ENCODE measurements at regions not wholly inside any gene's neighbourhood (a gene's known extent, or its start where the extent isn't known, plus 50 kb on each side); places are given as distances from the start of the nearest gene placed in this dataset.
A peak's percentile ranks its signal among the peaks of the same experiment; 100 is the strongest.

DNA sequence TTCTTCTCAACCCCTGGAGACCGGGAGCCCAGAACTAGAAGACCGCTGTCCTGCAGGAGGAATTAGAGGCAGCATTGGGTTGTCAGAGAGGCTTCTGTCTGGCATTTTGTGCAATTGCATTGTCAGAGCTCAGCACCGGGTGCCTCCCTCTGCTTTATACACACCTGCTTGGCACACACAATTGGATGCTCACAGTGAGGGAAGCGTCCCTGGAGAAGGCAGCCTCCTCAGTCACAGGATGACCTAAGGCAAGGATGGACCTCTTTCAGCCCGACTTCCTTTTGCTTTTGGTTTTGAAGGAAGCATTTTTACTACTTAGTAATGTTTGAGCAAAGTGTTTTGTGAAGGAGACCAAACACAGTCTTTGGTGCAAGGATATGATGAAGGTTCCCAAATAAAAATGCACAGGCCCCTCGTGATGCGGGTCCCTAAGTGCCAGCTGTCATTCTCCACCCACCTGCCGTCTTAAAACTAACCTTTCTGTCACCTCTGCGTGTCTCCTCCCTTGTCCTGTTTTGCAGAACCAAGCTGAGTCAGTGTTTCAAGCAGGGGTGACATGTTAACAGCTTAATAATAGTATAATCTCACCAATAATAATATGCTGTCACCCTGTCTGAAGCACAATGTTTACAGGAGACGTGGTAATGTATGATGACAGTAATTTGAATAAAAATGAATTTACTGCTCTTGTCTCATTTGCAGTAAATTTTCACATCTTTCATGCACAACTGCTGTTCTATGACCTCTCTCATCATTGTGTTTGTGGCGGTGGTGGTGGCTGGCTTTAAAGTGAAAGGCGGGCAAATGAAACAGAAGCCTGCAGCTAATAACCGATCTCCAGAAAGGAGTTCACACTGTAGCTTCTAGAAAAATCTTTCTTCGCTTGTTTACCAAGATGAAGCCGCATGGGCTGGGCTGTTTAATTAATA, 430.2 kb upstream of the MKI67 start:
- no peak for DNase-seq

DNA sequence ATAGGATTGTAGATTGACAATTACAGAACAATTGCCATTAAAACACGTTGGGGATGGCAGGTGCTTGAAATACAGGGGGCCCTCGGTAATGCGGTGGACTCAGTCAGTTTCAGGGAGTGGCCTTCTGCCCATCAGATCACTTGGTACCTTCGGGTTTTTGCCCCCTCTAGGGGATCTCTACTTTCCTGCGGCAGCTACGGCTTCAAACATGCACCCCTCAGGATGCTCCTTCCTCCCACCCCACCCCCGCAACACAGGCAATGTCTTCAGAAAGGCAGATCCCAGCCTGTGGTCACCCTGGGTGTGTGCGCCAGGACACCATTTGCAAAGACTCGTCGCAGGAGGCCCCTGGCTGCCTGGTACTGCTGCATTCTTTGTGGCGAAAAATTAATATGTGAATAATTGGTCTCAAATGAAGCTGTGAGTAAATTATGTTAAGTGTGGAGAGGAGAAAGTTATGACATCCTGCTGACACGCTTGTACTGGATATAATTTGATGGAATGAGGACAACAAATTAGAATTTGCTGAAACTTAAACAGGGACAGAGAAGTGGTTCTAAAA, 431.0 kb upstream of the MKI67 start:
- DNase-seq: no peak

DNA sequence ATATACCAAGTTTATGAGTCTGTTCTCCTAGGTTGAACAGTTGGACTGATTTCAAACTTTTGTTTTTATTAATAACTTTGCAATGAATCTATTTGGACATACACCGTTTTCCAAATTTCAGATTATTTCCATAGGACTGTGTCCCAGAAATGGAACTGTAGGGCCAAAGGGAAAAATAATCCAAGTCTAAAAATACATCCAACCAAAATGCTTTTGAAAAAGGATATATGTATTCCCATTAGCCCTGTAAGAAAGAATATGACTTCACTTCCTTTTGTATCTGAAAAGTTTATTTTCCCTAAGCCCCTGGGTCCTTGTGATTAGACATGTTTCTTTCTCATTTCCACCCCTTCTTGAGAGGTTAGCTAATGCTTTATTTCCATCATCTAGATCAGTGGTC, 434.2 kb upstream of the MKI67 start:
- peak in 1 of 3 donors; percentile 79 for DNase-seq

DNA sequence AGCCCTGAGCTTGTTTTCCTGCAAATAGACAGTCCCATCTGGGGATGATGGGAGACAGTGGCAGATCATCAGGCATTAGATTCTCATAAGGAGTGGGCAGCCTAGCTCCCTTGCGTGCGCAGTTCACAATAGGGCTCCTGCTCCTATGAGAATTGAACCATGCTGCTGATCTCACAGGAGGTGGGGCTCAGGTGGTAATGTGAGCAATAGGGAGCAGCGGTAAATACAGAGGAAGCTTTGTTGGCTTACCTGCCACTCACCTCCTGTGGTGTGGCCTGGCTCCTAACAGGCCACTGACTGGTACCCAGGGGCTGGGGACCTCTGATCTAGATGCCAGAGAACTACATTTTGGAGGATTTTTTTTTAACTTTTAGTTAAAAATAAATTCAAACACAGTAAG, 434.8 kb upstream of the MKI67 start:
- DNase-seq: no peak

DNA sequence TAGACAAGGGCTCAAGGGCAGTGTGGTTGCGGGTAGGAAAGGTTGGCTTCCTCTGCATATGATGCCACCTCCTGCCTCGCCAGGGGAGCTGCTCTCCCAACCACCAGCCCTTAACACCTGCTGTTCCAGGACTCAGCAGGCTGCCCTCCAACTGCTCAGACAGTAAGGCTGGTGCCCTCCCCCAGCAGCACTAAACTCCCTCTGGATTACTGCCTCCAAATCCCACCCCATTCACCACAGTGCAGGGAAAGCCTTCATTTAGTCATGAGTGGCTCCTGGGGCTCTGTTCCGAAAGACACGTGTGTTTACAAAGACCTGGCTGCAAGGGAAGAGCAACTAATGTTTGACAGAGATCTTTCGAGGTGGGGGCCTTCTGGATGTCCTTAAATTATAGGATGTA, 437.2 kb upstream of the MKI67 start:
- no peak for DNase-seq

DNA sequence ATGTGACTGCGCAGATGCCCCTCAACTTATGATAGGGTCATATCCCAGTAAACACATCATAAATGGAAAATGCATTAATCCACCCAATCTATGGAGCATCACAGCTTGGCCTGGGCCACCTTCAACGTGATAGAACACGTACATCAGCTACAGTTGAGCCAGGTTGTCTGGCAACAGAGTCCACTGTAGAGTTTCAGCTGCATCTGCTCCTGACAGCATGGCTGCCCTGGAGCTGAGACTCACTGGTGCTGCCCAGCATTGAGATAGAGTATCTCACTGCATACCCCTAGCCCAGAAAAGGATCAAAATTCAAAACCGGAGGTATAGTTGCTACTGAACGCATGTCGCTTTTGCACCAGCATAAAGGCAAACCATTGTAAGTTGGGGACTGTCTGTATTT, 437.7 kb upstream of the MKI67 start:
- no peak for DNase-seq

DNA sequence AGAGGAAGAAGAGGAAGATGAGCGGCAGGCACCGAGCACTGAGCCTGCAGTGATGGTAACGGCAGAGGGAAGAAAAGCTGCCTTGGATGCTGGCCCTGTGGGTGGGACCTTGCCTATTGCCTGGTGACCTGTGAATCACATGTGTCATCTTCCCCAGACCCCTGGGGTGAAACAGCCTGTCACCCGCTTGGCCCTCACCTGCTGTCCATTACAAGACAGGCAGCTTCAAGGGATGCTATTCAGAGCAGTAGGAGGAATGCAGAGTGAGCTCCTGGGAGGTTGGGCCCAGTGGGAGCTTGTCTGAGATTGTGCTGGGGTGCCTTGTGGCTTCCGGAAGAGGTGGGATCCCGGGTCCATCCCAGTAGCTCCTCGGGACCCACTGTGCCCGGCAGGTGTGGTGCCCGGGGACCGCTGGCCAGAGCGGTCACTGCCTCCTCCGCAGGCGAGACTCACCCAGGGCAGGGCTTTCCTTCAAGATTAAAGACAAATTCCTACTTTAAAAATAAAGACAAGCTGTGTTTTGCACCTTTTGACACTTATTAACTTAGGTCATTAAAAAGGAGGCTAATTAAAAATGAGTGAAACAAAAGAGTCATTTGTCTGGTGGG, 440.2 kb upstream of the MKI67 start:
- no peak for DNase-seq

DNA sequence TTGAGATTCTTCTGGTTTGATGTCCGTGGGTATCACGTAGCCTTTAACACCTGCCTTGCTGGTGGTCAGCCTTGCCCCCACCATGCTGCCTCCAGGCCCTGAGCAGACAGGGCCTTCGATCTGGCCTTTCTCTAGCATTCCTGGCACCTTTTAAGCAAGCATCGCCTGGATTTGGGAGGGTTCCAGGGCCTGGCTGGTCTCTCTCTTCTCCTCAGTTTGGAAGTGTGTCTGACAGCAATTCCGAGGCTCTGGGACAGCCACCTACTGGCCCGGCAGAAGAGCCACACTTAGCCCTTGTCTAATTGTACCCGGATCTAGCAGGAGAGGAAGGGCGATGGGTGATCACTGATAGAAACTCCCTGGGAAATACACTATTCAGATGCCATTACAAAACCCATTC, 441.3 kb upstream of the MKI67 start:
- peak in 2 of 3 donors; percentile 35 to 70 for DNase-seq

DNA sequence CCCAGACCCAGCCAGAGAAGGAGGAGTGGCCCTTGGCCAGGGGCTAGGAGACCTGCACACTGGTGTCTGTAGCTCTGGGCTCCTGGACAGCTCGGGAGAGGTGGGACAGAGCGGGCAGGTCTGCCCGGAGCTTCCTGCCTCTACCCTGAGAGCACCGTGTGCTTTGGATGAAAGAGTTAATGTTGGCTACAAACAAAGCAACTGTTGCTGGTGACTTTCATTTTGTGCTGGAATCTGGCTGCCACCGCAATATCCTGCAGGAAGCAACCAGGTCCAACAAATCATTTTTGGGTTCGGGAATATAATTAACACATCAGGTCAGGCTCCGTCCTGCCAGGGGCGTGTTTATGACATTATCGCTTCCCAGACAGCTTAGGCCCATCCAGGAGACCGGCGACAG, 441.8 kb upstream of the MKI67 start:
- no peak for DNase-seq

DNA sequence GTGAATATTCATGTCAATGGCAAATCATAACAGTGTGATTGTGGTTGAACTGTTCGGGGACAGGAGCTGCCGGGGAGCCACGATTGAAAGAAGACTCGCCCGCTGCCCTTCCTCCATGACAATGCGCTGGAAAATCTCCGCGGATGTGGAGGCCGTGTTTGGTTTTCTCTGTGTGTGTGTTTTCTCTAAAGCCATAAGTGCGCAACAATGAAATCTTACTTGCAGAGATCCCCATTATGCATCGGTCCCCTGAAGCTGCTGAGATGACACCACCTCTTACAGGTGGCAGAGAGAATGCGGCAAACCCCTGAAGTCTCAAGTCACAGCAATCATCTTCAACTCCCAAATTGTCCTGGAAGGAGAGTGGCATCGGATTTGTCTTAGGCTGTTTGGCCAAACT, 442.3 kb upstream of the MKI67 start:
- DNase-seq: peak in 1 of 3 donors; percentile 32

DNA sequence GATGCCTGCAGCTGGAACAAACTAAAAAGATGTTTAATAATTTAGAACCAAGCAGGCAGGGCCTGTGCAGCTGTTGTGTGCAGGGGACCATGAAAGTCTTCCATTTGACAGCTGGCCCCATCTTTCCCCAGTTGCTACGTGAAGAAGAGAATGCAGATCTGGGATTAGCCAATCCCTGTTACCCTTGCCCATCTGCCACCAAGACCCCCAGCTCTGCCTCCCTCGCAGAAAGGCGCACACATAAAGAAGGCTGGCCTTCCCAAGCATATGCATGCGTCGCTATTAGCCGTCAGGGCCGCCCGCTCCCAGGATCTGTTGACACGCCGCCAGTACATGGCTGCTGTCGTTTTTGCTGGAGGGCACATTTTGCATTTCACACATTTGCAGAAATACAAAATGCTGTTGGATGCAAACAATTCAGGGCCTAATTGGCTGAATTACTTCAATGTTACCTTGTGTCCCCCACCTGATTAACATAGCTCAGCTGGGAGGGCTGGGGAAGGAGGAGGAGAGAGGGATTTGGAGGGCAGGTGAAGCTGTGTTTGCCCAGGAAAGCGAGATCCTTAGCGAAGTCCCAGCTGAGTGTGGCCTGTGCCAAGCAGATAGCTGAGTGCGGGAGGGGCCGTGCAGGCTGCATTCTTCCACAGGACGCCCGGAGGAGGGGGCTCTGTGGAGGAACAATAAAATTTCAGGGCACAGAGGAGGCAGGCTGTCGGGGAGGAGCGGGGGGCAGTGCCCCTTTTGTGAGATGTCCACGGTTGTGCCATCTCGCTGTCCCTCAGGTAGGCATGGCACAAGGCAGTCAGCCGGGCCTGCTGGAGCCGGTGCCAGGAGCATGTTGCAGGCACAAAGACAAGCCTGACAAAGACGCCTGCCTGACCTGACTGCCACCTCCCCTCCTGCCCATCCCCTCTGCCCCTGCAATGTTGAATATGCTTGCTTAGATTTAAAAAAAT, 443.0 kb upstream of the MKI67 start:
- peak in 2 of 3 donors; percentile 20 to 71 for DNase-seq

DNA sequence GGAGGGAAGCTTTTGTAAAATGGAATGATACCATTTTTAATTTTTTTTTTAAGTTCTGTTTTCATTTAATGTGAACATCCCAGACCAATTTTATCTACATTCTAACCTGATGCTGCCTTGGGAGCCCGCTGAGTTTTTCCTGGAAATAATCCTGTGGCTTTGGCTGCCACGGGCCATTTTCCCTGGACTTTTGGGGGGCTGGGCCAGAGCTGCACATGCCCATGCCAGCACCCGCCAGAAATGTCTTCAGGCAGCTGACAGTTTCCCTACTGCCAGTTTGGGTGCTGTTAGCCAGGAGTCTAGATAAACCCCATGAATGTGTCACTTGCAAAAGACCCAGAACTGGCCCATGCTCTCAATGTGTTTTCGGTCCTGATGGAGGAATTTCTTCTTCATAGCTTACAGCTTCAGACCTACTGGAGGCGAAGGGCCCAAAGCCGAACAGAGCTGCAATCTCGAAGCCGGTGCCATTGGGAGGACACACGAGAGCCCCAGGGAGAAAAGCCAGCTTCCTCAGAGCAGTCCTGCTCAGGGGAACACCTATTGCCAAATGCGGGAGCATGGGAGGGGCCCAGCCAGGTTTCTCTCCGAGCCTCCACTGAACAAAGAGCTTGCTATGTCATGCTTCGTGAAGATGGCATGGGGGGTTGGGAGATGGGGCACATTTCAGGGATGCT, 444.2 kb upstream of the MKI67 start:
- DNase-seq: peak in 2 of 3 donors; percentile 35 to 45

DNA sequence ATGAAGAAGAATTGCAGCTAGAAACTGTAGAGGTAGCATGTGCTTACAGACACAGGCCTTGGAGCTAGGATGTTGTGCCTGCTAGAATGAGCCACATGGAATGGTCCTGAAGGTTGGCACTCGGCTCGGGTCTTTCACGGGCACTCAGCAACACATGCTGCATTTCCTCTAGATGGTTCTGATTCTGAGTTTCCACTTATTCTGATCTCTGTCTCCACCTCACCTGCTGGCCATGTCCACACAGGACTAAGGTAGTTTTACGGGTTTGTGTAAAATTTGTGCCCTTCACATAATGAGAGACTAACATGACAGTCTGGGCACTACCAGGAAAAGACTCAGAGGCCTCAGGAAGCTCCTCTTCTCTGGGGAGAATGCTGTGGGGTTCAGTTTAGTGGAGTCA, 444.8 kb upstream of the MKI67 start:
- no peak for DNase-seq

DNA sequence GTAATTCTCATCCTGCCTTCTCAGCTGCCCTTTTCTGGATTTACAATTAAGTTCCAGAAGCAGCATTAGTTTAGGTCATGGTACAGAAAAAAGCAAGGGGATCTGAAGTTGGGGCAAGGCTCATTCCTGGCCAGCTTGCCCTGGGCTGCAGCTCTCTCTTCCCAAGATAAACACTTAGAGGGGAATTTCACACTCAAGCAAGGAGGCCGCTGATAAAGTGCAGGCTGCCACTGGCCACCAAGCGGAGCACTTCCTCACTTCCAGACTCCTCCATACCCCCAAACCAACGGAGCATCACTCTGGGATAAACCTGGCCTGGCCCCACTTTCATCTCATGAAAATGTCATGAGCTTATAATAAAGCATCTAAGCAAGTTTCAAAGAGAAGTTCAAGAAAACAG, 445.5 kb upstream of the MKI67 start:
- peak in 1 of 3 donors; percentile 45 for DNase-seq

DNA sequence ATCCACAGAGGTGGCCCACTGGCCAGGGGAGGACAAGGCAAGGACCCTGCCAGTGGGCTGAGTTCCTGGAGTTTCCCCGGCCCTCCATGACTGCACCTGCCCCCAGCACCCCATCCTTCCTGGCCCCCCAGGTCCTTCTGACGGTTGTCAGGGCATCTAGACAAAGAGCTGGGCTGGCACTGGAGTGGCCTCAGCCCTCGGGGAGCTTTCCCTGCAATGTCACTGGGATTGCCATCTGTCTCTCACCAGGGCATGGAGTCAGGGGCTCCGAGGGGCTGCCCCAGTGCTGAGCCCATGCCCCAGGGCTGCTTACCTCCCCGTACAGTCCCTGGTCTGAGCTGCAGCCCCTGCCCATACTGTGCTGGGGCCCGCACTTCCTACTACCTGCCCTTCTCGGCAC, 446.5 kb upstream of the MKI67 start:
- DNase-seq: no peak

DNA sequence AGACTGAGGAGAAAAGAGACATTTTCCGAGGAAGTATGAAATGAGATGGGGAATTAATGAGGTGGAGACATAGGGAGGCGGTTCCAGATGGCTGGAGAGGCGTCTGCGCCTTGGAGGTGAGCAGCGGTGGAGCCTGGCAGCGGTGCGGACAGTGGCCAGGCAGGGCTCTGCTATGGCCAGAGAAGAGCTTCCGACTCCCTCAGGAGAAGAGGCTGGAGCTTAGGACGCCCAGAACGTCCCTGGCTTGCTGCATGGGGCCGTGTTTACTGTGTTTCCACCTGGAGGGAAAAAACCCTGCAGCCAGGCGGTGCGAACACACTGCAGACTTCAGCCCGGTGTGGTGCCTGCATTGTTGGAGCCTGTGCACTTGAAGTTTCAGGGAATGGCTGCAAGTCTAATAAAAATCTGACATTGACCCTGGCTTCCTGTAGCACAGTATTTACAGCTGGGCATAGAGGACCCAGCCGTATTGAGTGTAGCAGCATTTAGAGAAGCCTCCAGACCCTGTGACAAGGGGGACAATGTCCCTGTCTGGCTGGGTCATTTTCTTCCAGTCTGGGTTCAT, 447.1 kb upstream of the MKI67 start:
- DNase-seq: peak in 2 of 3 donors; percentile 22 to 61

DNA sequence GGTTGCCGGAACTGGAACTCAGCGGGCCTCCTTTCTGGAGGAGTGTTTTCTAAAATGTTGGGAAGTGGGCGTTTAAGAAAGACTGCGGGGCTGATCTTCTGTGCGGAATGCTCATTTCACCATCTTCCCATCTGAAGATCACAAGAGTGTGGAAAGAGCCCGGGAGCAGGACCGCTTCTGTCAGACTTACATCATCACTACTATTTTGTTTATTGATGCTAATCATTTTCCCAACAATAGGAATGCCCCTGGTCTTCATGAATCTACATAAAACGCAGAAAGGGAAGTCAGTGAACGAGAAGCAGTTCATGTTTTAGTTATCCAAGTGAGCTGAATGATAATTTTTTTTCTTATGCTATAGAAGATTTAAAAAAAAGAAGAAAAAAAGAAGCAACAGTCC, 447.8 kb upstream of the MKI67 start:
- peak in 1 of 3 donors; percentile 58 for DNase-seq

DNA sequence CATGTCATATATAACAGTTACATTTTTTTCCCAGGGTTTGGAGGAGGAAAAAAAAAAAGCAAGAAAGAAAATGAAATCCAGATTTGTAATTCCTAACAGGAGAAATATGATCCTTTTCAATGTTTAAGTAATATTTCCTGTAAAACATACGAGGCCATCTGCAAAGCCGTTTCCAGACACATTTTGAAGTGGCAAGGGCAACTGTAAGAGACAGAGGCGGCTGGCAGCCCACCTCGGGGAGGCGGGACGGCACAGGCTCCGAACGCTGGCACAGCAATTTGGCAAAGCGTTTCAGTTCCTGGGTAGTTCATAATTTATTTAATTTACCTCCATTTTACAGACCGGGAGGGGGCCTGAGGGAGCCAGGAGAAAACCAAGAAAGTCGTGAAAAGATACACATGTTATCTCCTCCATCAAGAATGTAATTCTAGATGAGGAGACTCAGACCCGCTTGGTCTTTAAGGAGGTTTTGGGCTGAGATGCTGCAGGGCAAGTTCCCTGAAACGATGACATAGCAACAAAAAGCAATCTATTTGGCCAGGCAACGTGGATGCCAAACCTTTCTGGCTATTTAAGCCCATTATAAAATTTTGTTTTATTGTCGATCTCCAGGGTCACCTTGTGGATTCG, 448.5 kb upstream of the MKI67 start:
- peak in 2 of 3 donors; percentile 46 to 80 for DNase-seq

DNA sequence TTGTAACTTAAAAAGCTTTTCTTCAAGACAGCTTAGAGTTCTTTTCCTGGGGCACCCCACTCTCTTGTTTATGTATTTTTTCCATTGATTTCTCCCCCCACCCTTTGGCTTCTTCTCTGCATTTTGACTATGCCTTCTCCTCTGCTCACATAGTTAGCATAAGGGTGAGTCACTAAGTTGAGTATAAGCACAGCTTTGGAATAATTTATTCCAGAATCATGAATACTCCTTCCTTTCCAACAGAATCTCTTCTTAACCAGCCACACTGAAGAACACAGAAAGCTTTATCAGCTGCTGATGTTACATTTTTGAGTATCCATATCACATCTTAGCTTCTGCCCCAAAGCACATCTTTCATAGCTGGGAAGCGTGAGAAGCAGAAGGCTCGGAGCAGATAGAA, 449.5 kb upstream of the MKI67 start:
- peak in 2 of 3 donors; percentile 30 to 69 for DNase-seq

DNA sequence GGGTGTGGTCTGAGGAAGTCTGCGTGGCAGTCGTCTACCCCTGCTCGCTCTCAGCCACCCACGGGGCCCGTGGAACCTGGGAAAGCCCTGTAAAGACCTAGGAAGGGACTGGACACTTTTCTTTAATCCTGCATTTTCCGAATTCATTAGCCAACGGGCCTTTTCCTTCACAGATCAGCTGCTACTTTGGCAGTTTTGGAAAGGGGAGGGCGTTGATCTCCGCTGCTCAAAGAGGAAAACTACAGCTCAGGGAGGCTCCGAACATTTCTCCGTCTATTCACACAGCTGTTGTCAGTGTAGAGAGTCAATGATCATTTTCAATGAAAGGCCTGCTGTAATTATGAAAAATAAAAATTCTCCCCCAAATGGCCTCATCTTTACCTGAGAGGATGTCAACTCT, 450.1 kb upstream of the MKI67 start:
- peak in 2 of 3 donors; percentile 26 to 51 for DNase-seq

All from muscle of back (tissue), 3 donors.